Aorta (tissue), 5 donors: ENCODE measurements at regions not wholly inside any gene's neighbourhood (a gene's known extent, or its start where the extent isn't known, plus 50 kb on each side); places are given as distances from the start of the nearest gene placed in this dataset.
"Not testable (repeated sequence)": the region's sequence is repeated elsewhere in the genome, so short reads cannot be mapped to it uniquely, and the experiment has no call there.

Experiments used
- ATAC-seq: fragments of 200-7000 bp; cut with Tn5 transposase; one replicate; pipeline ENCODE4 v1.9.1; 2022; ENCODE audit warnings: moderate library complexity; ENCODE audit not compliant: low FRiP score
- DNase-seq, 2 donors: peaks; one replicate each; pipeline ENCODE4 v3.0.0-alpha.2; 2020
- H3K27ac ChIP-seq, 2 donors: one replicate each; pipeline ENCODE4 v1.5.1; 2013; ENCODE audit warnings: low read length in 2 of 2, mild to moderate bottlenecking in 2 of 2, moderate library complexity in 2 of 2, control low read depth in 1 of 2, inconsistent platforms in 1 of 2, low read depth in 1 of 2
- H3K27me3 ChIP-seq, 2 donors: one replicate each; pipeline ENCODE4 v1.6.1; 2013; ENCODE audit warnings: control low read depth in 1 of 2, low read length in 1 of 2, mild to moderate bottlenecking in 1 of 2, moderate library complexity in 1 of 2; ENCODE audit not compliant: insufficient read depth in 2 of 2, control insufficient read depth in 1 of 2
- H3K36me3 ChIP-seq, 2 donors: one replicate each; pipeline ENCODE4 v1.6.1; 2013; ENCODE audit warnings: control low read depth in 1 of 2, low read length in 1 of 2, mild to moderate bottlenecking in 1 of 2; ENCODE audit not compliant: insufficient read depth in 2 of 2, control insufficient read depth in 1 of 2
- H3K4me1 ChIP-seq, 2 donors: one replicate each; pipeline ENCODE4 v1.6.1; 2013; ENCODE audit warnings: low read length in 2 of 2, control low read depth in 1 of 2, mild to moderate bottlenecking in 1 of 2, moderate library complexity in 1 of 2; ENCODE audit not compliant: insufficient read depth in 2 of 2, control insufficient read depth in 1 of 2
- H3K4me3 ChIP-seq, 2 donors: one replicate each; pipeline ENCODE4 v1.5.1; 2013; ENCODE audit warnings: low read length in 2 of 2, control low read depth in 1 of 2, mild to moderate bottlenecking in 1 of 2
- H3K9me3 ChIP-seq: one replicate; pipeline ENCODE4 v1.6.1; 2013; ENCODE audit warnings: mild to moderate bottlenecking, low read length; ENCODE audit not compliant: control insufficient read depth
- WGBS, 2 donors: extraction: QIAGEN DNeasy Blood & Tissue Kit; methylation state at CpG; one replicate each; pipeline ENCODE4 v1.1.7; 2013; 5-methylcytosine and 5-hydroxymethylcytosine counted together
- intact Hi-C, 2 donors: fragments of 100-400 bp; cut with DNase I; formaldehyde crosslinking; loops; one replicate each; pipeline versions ENCODE4 v1.14.2 to v1.15.0; 2022
- donor health status: healthy with polysubstance abuse.
- donor health status: Bipolar disorder and iron deficiency.
- donor health status: DM: no; HTN: no; CAD: no.
- donor health status: DM: no; HTN: no; CAD: no.
- donor health status: DM: yes; HTN: yes; CAD: no.

DNA sequence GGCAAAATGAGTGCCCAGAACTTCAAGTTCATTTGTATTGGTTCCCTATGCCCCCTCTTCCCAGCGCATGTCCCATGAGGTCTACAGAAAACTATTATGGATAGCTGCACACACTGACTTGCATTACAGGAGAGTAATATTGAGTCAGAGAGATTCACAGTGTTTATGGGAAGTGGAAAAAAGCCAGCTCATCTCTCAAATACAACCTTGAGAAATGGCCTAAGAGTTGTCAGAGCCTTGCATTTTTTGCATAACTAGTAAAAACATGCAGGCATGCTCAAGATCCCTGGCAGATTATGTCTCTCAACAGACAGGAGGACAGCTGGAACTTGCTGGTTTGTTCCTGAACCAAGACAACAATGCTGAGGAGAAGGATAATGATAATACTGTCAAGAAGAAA, 1292.8 kb downstream of the DSC3 start:
- Histone ChIP-seq H3K27me3 (peaks cover 0 to 2% of the 10 kb centered on the region in 2 donors), H3K4me3 (no peak overlapping the region), H3K9me3 (no peaks in the 10 kb centered on the region), H3K4me1 (no peaks in the 10 kb centered on the region), H3K36me3 (no peaks in the 10 kb centered on the region), H3K27ac (no peak overlapping the region)
- intact Hi-C loops, result no loop called here
- ATAC-seq (no peak), DNase-seq (no peak)
- WGBS, 2 donors, result 87 to 94% methylated on average over 1 of the region's 1 CpG

DNA sequence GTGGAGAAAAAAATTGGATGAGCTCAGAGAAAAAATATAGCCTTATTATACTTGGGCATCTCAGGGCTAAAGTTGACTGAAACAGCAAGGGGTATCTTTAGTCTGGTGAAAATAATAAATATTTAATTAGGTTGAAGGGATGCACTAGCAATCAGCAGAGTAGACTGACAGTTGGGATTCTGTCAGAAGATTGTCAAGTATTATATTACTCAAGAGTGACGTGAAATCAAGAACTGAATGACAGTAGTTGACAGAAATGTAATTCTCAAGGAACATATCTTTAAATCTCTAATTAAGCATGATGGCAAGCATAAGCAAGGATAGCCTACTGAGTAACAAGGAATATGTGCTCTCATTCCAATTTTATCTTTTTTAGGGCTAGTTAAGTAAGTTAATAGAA, 1301.1 kb downstream of the DSC3 start:
- Histone ChIP-seq H3K9me3 (no peaks in the 10 kb centered on the region), H3K36me3 (no peaks in the 10 kb centered on the region), H3K27ac (no peak overlapping the region), H3K4me1 (no peaks in the 10 kb centered on the region), H3K27me3 (no peaks in the 10 kb centered on the region), H3K4me3 (no peak overlapping the region)
- DNase-seq (no peak), ATAC-seq (no peak)
- intact Hi-C loops, result no loop called here
- 80 to 94% methylated on average over 1 of the region's 1 CpG for WGBS, 2 donors

DNA sequence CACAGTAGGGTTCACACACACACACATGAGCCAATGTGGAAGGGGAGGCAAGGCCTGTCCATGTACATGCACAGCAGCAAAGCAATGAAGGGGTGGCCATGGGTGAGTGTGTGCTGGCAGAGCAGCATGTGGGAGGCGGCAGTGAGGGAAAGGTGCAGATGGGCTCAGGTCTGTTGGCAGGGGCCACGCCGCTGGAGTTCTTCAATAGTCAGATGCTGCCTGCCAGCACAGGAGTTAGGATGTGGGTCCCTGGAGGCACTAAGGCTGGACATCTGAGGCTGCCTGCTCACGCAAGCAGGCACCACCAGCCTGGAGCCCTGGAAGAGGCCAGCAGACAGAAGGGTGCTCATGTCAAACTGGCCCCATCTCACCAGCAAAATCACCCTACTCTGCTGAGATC, 1304.9 kb downstream of the DSC3 start:
- DNase-seq (no peak), ATAC-seq (peak; percentile 19)
- H3K27ac ChIP-seq, result no peak overlapping the region
- intact Hi-C loops, result no loop called here
- H3K36me3 ChIP-seq, result no peaks in the 10 kb centered on the region
- H3K4me3 ChIP-seq, result no peak overlapping the region
- H3K27me3 ChIP-seq, result no peaks in the 10 kb centered on the region
- H3K9me3 ChIP-seq, result no peaks in the 10 kb centered on the region
- 87 to 93% methylated on average over 4 of the region's 4 CpGs for WGBS, 2 donors
- no peaks in the 10 kb centered on the region for H3K4me1 ChIP-seq

DNA sequence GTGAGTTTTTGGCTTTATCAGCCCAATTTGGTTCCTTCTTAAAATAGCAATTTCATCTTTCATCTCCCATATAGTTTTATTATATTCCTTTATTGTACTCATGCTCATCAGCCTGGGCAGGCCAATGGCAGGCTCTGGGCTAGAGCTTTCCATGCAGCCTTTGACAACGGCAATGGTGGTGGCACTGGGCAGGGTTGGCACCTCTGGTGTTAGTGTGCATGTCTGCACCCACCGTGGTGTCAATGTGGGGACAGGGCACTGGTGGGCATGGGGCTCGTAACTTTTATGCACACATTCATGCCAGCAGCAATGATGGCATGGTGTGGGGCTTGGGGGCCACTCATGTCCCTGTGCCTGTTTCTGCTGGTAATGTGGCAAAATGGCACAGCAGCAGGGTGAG, 1305.4 kb downstream of the DSC3 start:
- 61 to 62% methylated on average over 3 of the region's 3 CpGs for WGBS, 2 donors
- H3K27ac ChIP-seq, result no peak overlapping the region
- no peak overlapping the region for H3K4me3 ChIP-seq

DNA sequence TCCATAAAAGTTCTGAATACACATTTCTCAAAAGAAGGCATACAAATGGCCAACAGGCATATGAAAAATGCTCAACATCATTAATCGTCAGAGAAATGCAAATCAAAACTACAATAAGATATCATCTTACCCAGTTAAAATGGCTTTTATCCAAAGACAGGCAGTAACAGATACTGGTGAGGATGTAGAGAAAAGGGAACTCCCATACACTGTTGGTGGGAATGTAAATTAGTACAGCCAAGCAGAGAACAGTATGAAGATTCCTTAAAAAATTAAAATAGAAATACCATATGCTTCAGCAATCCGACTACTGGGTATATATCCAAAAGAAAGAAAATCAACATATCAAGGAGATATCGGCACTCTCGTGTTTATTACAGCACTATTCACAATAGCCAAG, 1312.5 kb downstream of the DSC3 start:
- WGBS, 2 donors, result 90 to 92% methylated on average over 4 of the region's 4 CpGs
- intact Hi-C loops, result no loop called here

More for the DNA sequence above, 1305.4 kb downstream of the DSC3 start:
- Histone ChIP-seq H3K36me3 (no peaks in the 10 kb centered on the region), H3K27me3 (no peaks in the 10 kb centered on the region), H3K4me1 (no peaks in the 10 kb centered on the region), H3K9me3 (no peaks in the 10 kb centered on the region)
- intact Hi-C loops, result no loop called here
- ATAC-seq, result no peak
- no peak for DNase-seq

DNA sequence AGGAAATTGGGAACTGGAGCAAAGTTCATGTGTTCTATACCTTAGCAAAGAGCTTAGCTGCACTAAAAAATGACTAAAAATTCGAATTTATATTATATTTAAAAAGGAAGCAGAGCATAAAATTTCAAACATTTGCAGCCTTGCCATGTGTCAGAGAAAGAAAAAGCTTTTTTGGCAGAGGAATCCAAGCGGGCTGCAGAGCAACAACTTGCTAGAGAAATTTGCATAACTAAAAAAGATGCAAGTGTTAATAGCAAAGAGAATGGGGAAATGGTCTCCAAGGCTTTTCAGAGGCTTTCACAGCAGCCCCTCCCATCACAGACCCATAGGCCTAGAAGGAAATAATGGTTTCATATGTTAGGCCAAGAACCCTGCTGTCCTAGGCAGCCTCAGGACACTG, 1315.9 kb downstream of the DSC3 start:
- 17 to 26% methylated on average over 2 of the region's 2 CpGs for whole genome bisulfite sequencing, 2 donors
- intact Hi-C loops, result no loop called here
- H3K27me3 ChIP-seq, result no peaks in the 10 kb centered on the region

More for the DNA sequence above, 1312.5 kb downstream of the DSC3 start:
- Histone ChIP-seq H3K27ac (no peak overlapping the region), H3K4me1 (no peaks in the 10 kb centered on the region), H3K4me3 (no peak overlapping the region), H3K9me3 (peaks cover 2% of the 10 kb centered on the region), H3K27me3 (no peaks in the 10 kb centered on the region), H3K36me3 (no peaks in the 10 kb centered on the region)
- DNase-seq (no peak), ATAC-seq (no peak)

DNA sequence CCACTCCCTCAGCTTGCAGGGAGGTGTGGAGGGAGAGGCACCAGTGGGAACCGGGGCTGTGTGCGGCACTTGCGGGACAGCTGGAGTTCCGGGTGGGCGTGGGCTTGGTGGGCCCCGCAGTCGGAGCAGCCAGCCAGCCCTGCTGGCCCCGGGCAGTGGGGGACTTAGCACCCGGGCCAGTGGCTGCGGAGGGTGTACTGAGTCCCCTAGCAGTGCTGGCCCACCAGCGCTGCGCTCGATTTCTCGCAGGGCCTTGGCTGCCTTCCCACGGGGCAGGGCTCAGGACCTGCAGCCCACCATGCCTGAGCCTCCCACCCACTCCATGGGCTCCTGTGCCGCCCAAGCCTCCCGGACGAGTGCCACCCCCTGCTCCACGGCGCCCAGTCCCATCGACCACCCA, 1319.1 kb downstream of the DSC3 start:
- H3K9me3 ChIP-seq, H3K27me3 ChIP-seq, H3K36me3 ChIP-seq, intact Hi-C loops, H3K27ac ChIP-seq, ATAC-seq, H3K4me3 ChIP-seq, DNase-seq, H3K4me1 ChIP-seq: not testable (repeated sequence)
- WGBS, 2 donors, result 92 to 93% methylated on average over 18 to 21 of the region's 21 CpGs

More for the DNA sequence above, 1315.9 kb downstream of the DSC3 start:
- H3K36me3 ChIP-seq, result no peaks in the 10 kb centered on the region
- H3K9me3 ChIP-seq, result peaks cover 2% of the 10 kb centered on the region
- no peak overlapping the region for H3K4me3 ChIP-seq
- no peak for DNase-seq
- H3K27ac ChIP-seq, result no peak overlapping the region
- H3K4me1 ChIP-seq, result no peaks in the 10 kb centered on the region
- ATAC-seq, result no peak

DNA sequence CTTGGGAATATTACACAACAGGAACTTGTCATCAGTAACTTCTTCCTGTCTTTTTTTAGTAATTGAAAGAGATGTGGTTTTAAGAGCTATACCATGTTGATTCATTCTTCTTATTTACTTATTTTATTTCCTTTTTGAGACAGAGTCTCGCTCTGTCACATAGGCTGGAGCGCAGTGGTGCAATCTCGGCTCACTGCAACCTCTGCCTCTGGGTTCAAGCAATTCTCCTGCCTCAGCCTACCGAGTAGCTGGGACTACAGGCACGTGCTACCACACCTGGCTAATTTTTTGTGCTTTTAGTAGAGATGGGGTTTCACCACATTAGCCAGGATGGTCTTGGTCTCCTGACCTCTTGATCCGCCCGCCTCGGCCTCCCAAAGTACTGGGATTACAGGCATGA, 1326.6 kb downstream of the DSC3 start:
- DNase-seq, H3K36me3 ChIP-seq, ATAC-seq, H3K4me1 ChIP-seq, H3K27me3 ChIP-seq, intact Hi-C loops, H3K27ac ChIP-seq, H3K4me3 ChIP-seq, H3K9me3 ChIP-seq: not testable (repeated sequence)
- WGBS, 2 donors, result 93 to 96% methylated on average over 8 of the region's 8 CpGs

DNA sequence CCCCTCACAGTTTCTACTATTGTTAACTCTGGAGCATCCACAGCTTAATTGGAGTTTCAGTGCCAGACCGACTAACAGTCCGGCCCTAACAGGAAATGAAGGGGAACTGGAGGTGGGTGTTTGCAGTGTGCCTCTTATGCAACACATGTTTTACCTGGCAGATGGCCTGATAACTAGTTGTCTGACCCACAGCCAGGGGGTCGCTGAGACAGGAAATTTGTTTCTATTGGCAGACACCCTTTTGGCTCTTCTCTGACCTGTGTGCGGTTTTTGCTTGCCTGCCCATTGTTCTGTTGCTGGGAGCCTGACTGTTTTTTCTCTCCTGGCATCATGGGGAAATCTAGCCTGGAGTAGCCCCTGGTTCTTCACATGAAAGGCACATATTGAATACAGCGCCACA, 1329.8 kb downstream of the DSC3 start:
- H3K27me3 ChIP-seq, result no peaks in the 10 kb centered on the region
- WGBS, 2 donors, result 25 to 29% methylated on average over 5 of the region's 5 CpGs

More for the DNA sequence above, 1329.8 kb downstream of the DSC3 start:
- H3K27ac ChIP-seq, result no peak overlapping the region
- no peak for DNase-seq
- intact Hi-C loops, result no loop called here
- no peak for ATAC-seq
- no peaks in the 10 kb centered on the region for H3K9me3 ChIP-seq
- H3K4me1 ChIP-seq, result no peaks in the 10 kb centered on the region
- no peak overlapping the region for H3K4me3 ChIP-seq
- H3K36me3 ChIP-seq, result no peaks in the 10 kb centered on the region
